IMR-90 (cell line): ENCODE measurements at regions not wholly inside any gene's neighbourhood (a gene's known extent, or its start where the extent isn't known, plus 50 kb on each side); places are given as distances from the start of the nearest gene placed in this dataset.

ENCODE experiments used
- ATAC-seq: fragments of 200-7000 bp; cut with Tn5 transposase; 2 replicates; pipeline ENCODE4 v1.9.1; 2020; ENCODE audit warnings: low read depth, mild to moderate bottlenecking, moderate library complexity
- BruUV-seq: library from RNA; stranded (reverse); fragments of 400-500 nt; replicated peaks from 2 replicates; lab custom pipeline; 2021; lab: Mats Ljungman, UMichigan
- CTCF ChIA-PET: fragments of 300-600 bp; formaldehyde crosslinking; extraction: SDS; loops from one replicate; lab custom pipeline; 2021; ENCODE audit warnings: antibody characterized with exemption; lab: Yijun Ruan, JAX
- POLR2A ChIA-PET: fragments of 300-600 bp; sonication (Branson Sonifier 250); formaldehyde crosslinking; loops from one replicate; lab custom pipeline; 2022; ENCODE audit warnings: antibody characterized with exemption; ENCODE audit not compliant: unreplicated experiment; lab: Charles Lee
- DNase-seq: peaks from one replicate; pipeline ENCODE4 v3.0.0; 2013
- H2AFZ ChIP-seq: replicated peaks from 2 replicates; pipeline ENCODE3; 2013; ENCODE audit warnings: low read length, mild to moderate bottlenecking; ENCODE audit not compliant: poor library complexity
- H2AK5ac ChIP-seq: 2 replicates; pipeline ENCODE4 v1.6.1; 2013; ENCODE audit warnings: low read depth, low read length, inconsistent platforms
- H2AK9ac ChIP-seq: replicated peaks from 2 replicates; pipeline ENCODE3; 2013; ENCODE audit warnings: mild to moderate bottlenecking, low read depth, low read length, moderate library complexity; ENCODE audit not compliant: poor library complexity
- H2BK120ac ChIP-seq: 2 replicates; pipeline ENCODE4 v1.6.1; 2013; ENCODE audit warnings: low read depth, low read length, inconsistent platforms
- H2BK15ac ChIP-seq: 3 replicates; pipeline ENCODE4 v1.6.1; 2013; ENCODE audit warnings: low read depth, low read length, inconsistent platforms
- H2BK20ac ChIP-seq: 2 replicates; pipeline ENCODE4 v1.6.1; 2013; ENCODE audit warnings: low read depth, mild to moderate bottlenecking, inconsistent platforms, low read length, moderate library complexity
- H2BK5ac ChIP-seq: 2 replicates; pipeline ENCODE4 v1.6.1; 2013; ENCODE audit warnings: mild to moderate bottlenecking, low read depth, low read length, inconsistent platforms; ENCODE audit not compliant: poor library complexity, severe bottlenecking
- H3K14ac ChIP-seq: replicated peaks from 2 replicates; pipeline ENCODE4 v1.6.1; 2013; ENCODE audit warnings: low read depth, low read length, inconsistent platforms
- H3K18ac ChIP-seq: 2 replicates; pipeline ENCODE4 v1.6.1; 2013; ENCODE audit warnings: low read depth, low read length, control low read depth
- H3K23ac ChIP-seq: 2 replicates; pipeline ENCODE4 v1.6.1; 2013; ENCODE audit warnings: low read depth, low read length, inconsistent platforms
- H3K27ac ChIP-seq: 2 replicates; pipeline ENCODE4 v1.5.1; 2013; ENCODE audit warnings: mild to moderate bottlenecking, control low read depth, low read length; ENCODE audit not compliant: insufficient read depth
- H3K27me3 ChIP-seq: 2 replicates; pipeline ENCODE4 v1.6.1; 2013; ENCODE audit warnings: low read length; ENCODE audit not compliant: control insufficient read depth, insufficient read depth
- H3K36me3 ChIP-seq: 2 replicates; pipeline ENCODE4 v1.6.1; 2013; ENCODE audit warnings: low read length, mixed read lengths; ENCODE audit not compliant: control insufficient read depth, insufficient read depth
- H3K4ac ChIP-seq: 2 replicates; pipeline ENCODE4 v1.6.1; 2013; ENCODE audit warnings: low read depth, low read length, inconsistent platforms
- H3K4me1 ChIP-seq: 2 replicates; pipeline ENCODE4 v1.6.1; 2013; ENCODE audit warnings: low read length, mixed read lengths; ENCODE audit not compliant: control insufficient read depth, insufficient read depth
- H3K4me2 ChIP-seq: 2 replicates; pipeline ENCODE4 v1.6.1; 2013; ENCODE audit warnings: low read depth, mild to moderate bottlenecking, control low read depth, low read length, moderate library complexity
- H3K4me3 ChIP-seq: 2 replicates; pipeline ENCODE4 v1.5.1; 2013; ENCODE audit warnings: low read depth, mild to moderate bottlenecking, control low read depth, low read length, moderate library complexity; ENCODE audit not compliant: insufficient read depth
- H3K56ac ChIP-seq: 2 replicates; pipeline ENCODE4 v1.6.1; 2013; ENCODE audit warnings: low read length, inconsistent platforms; ENCODE audit not compliant: insufficient read depth; ENCODE audit errors: extremely low read depth
- H3K79me1 ChIP-seq, 2 experiments: 2 replicates each; pipeline ENCODE4 v1.6.1; 2013; ENCODE audit warnings: low read length in 2 of 2, inconsistent platforms in 1 of 2, low read depth in 1 of 2
- H3K9ac ChIP-seq: 2 replicates; pipeline ENCODE4 v1.6.1; 2013; ENCODE audit warnings: low read depth, low read length, control low read depth
- H3K9me1 ChIP-seq: 2 replicates; pipeline ENCODE4 v1.6.1; 2013; ENCODE audit warnings: low read length, inconsistent platforms; ENCODE audit not compliant: insufficient read depth
- H3K9me3 ChIP-seq: 2 replicates; pipeline ENCODE4 v1.6.1; 2013; ENCODE audit warnings: low read length; ENCODE audit not compliant: control insufficient read depth, insufficient read depth
- H4K20me1 ChIP-seq: 2 replicates; pipeline ENCODE4 v1.6.1; 2013; ENCODE audit warnings: low read length, inconsistent platforms; ENCODE audit not compliant: insufficient read depth
- H4K5ac ChIP-seq: 2 replicates; pipeline ENCODE4 v1.6.1; 2013; ENCODE audit warnings: mild to moderate bottlenecking, low read depth, low read length, control low read depth
- H4K8ac ChIP-seq, 2 experiments: 2 replicates each; pipeline ENCODE4 v1.6.1; 2013; ENCODE audit warnings: low read depth in 2 of 2, low read length in 2 of 2, control low read depth in 1 of 2, inconsistent platforms in 1 of 2
- H4K91ac ChIP-seq: 2 replicates; pipeline ENCODE4 v1.6.1; 2013; ENCODE audit warnings: low read depth, low read length, inconsistent platforms; ENCODE audit not compliant: insufficient read depth
- BHLHE40 ChIP-seq: fragments of 150-350 bp; IDR thresholded peaks from 2 replicates; pipeline ENCODE4 v1.6.1; 2016; ENCODE audit warnings: mild to moderate bottlenecking, low read depth, low read length
- CEBPB ChIP-seq: IDR thresholded peaks from 2 replicates; pipeline ENCODE4 v1.6.1; 2012; ENCODE audit warnings: low read depth, low read length, improper control_type of control experiment
- CHD1 ChIP-seq: IDR thresholded peaks from 2 replicates; pipeline ENCODE4 v1.6.1; 2012; ENCODE audit warnings: low read depth, low read length, improper control_type of control experiment
- CTCF ChIP-seq: conservative IDR thresholded peaks from 2 replicates; pipeline ENCODE4 v1.5.1; 2012; ENCODE audit warnings: mild to moderate bottlenecking, low read depth, low read length, improper control_type of control experiment
- FOS ChIP-seq: fragments of 150-350 bp; IDR thresholded peaks from 2 replicates; pipeline ENCODE4 v1.6.1; 2016; ENCODE audit warnings: low read depth, low read length
- MAFK ChIP-seq: IDR thresholded peaks from 2 replicates; pipeline ENCODE4 v1.6.1; 2012; ENCODE audit warnings: low read depth, low read length, improper control_type of control experiment
- MAZ ChIP-seq: IDR thresholded peaks from 2 replicates; pipeline ENCODE4 v1.6.1; 2012; ENCODE audit warnings: low read depth, mild to moderate bottlenecking, low read length, improper control_type of control experiment, moderate library complexity, borderline replicate concordance
- MXI1 ChIP-seq: IDR thresholded peaks from 2 replicates; pipeline ENCODE4 v1.6.1; 2012; ENCODE audit warnings: low read depth, mild to moderate bottlenecking, low read length, moderate library complexity, borderline replicate concordance
- NFE2L2 ChIP-seq: fragments of 150-350 bp; IDR thresholded peaks from 2 replicates; pipeline ENCODE4 v1.6.1; 2016; ENCODE audit warnings: low read depth, mild to moderate bottlenecking, low read length
- POLR2A ChIP-seq: IDR thresholded peaks from 2 replicates; pipeline ENCODE4 v1.6.1; 2012; ENCODE audit warnings: mild to moderate bottlenecking, low read depth, low read length
- RAD21 ChIP-seq: IDR thresholded peaks from 2 replicates; pipeline ENCODE4 v1.6.1; 2012; ENCODE audit warnings: low read length, improper control_type of control experiment
- RCOR1 ChIP-seq: IDR thresholded peaks from 2 replicates; pipeline ENCODE4 v1.6.1; 2012; ENCODE audit warnings: mild to moderate bottlenecking, low read length, improper control_type of control experiment; ENCODE audit not compliant: insufficient replicate concordance
- RFX5 ChIP-seq: IDR thresholded peaks from 2 replicates; pipeline ENCODE4 v1.8.0; 2012; ENCODE audit warnings: low read depth, mild to moderate bottlenecking, low read length, moderate library complexity
- SMC3 ChIP-seq: fragments of 150-350 bp; IDR thresholded peaks from 2 replicates; pipeline ENCODE4 v1.6.1; 2016; ENCODE audit warnings: low read depth, mild to moderate bottlenecking, antibody characterized with exemption, low read length, moderate library complexity
- WGBS, 2 experiments: methylation state at CpG; one replicate each; pipeline versions ENCODE4 v1.1.5 to v1.1.7; 2013; ENCODE audit warnings: missing lambda C conversion rate in 2 of 2; ENCODE audit not compliant: insufficient read length in 1 of 2; ENCODE audit errors: extremely low coverage in 2 of 2; 5-methylcytosine and 5-hydroxymethylcytosine counted together
- dilution Hi-C: fragments of 300-500 bp; cut with HindIII; formaldehyde crosslinking; loops from one replicate; pipeline ENCODE4 v1.14.3; 2018; ENCODE audit warnings: low sequenced_read_pairs; ENCODE audit not compliant: unreplicated experiment
- in situ Hi-C: fragments of 300-500 bp; cut with MboI; formaldehyde crosslinking; loops from 3 replicates; pipeline ENCODE4 v1.14.3; 2019; ENCODE audit warnings: low sequenced_read_pairs, inconsistent platforms, mixed read lengths
- intact Hi-C: fragments of 100-400 bp; cut with micrococcal nuclease; formaldehyde crosslinking; loops from 2 replicates; pipeline ENCODE4 v1.10.0; 2022
- TF ChIP-seq, protein P1 (sequence below): fragments of 150-350 bp; IDR thresholded peaks from 2 replicates; pipeline ENCODE4 v1.6.1; 2017; ENCODE audit warnings: mild to moderate bottlenecking, antibody characterized with exemption, low read length, low read depth
- TF ChIP-seq, protein P2 (sequence below): fragments of 150-350 bp; IDR thresholded peaks from 2 replicates; pipeline ENCODE4 v1.6.1; 2016; ENCODE audit warnings: low read depth, mild to moderate bottlenecking, low read length, moderate library complexity, borderline replicate concordance

DNA sequence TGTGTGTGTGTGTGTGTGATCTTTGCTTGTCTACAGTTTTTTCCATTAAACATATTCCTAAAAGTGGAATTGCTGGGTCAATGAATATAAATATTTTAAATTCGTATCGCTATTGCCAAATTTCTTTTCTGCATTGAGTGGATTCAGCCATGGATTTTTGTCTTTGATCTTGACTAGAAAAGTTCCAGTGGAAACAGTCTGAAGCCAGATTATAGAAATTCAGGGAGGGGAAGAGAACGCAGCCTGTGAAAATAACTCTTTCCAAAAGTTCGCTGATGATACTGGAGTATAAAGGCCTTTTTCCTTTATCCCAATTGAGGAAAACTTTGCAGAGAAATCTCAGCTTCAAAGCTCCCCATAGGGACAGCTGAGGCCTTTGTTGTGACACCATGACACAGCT lies 292.3 kb upstream of the CD180 start:
- no peak for DNase-seq
- H3K79me1 ChIP-seq, result no peaks in the 10 kb centered on the region
- H4K5ac ChIP-seq, result no peak overlapping the region
- H3K4me1 ChIP-seq, result no peaks in the 10 kb centered on the region
- dilution Hi-C loops (no loop called here), in situ Hi-C loops (no loop called here), intact Hi-C loops (no loop called here)
- H3K4me2 ChIP-seq, result no peak overlapping the region
- no peak overlapping the region for H2AFZ ChIP-seq
- H4K20me1 ChIP-seq, result no peaks in the 10 kb centered on the region
- no peaks in the 10 kb centered on the region for H3K27me3 ChIP-seq
- no peak overlapping the region for H3K23ac ChIP-seq
- no peak overlapping the region for H3K56ac ChIP-seq
- no peaks in the 10 kb centered on the region for H3K36me3 ChIP-seq
- no TSS peak for BruUV-seq
- ATAC-seq, result no peak
- no peak overlapping the region for H2AK5ac ChIP-seq
- 0% methylated on average over 1 of the region's 4 CpGs; no CpG with 5 or more reads in 1 of the 2 experiments for WGBS, 2 experiments
- POLR2A ChIA-PET, result no interaction called here
- no peak overlapping the region for H3K4ac ChIP-seq
- H2BK20ac ChIP-seq, result no peak overlapping the region
- CTCF ChIA-PET, result no interaction called here
- H3K9me3 ChIP-seq, result no peaks in the 10 kb centered on the region
- no peaks in the 10 kb centered on the region for H3K9me1 ChIP-seq
- no peak overlapping the region for H4K91ac ChIP-seq
- no peak overlapping the region for H3K9ac ChIP-seq
- no peak overlapping the region for H2AK9ac ChIP-seq
- H3K18ac ChIP-seq, result no peak overlapping the region
- no peak overlapping the region for H3K14ac ChIP-seq
- no peak overlapping the region for H3K27ac ChIP-seq
- TF ChIP-seq MXI1, result no peak
- no peak for TF ChIP-seq BHLHE40
- TF ChIP-seq NFE2L2, result no peak
- no peak for TF ChIP-seq RAD21
- TF ChIP-seq, protein P1, sequence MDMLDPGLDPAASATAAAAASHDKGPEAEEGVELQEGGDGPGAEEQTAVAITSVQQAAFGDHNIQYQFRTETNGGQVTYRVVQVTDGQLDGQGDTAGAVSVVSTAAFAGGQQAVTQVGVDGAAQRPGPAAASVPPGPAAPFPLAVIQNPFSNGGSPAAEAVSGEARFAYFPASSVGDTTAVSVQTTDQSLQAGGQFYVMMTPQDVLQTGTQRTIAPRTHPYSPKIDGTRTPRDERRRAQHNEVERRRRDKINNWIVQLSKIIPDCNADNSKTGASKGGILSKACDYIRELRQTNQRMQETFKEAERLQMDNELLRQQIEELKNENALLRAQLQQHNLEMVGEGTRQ, result no peak
- TF ChIP-seq SMC3, result no peak
- TF ChIP-seq, protein P2, sequence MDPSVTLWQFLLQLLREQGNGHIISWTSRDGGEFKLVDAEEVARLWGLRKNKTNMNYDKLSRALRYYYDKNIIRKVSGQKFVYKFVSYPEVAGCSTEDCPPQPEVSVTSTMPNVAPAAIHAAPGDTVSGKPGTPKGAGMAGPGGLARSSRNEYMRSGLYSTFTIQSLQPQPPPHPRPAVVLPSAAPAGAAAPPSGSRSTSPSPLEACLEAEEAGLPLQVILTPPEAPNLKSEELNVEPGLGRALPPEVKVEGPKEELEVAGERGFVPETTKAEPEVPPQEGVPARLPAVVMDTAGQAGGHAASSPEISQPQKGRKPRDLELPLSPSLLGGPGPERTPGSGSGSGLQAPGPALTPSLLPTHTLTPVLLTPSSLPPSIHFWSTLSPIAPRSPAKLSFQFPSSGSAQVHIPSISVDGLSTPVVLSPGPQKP, result no peak
- no peak for TF ChIP-seq CTCF
- no peak for TF ChIP-seq RFX5
- no peak for TF ChIP-seq MAZ
- TF ChIP-seq CHD1, result no peak
- TF ChIP-seq RCOR1, result no peak
- TF ChIP-seq CEBPB, result no peak
- no peak for TF ChIP-seq FOS
- no peak for TF ChIP-seq MAFK
- no peak for TF ChIP-seq POLR2A
- no peak overlapping the region for H4K8ac ChIP-seq
- no peak overlapping the region for H3K4me3 ChIP-seq
- no peak overlapping the region for H2BK120ac ChIP-seq
- no peak overlapping the region for H2BK15ac ChIP-seq
- no peak overlapping the region for H2BK5ac ChIP-seq
